ENCODE measurements at regions not wholly inside any gene's neighbourhood (a gene's known extent, or its start where the extent isn't known, plus 50 kb on each side); places are given as distances from the start of the nearest gene placed in this dataset.

GRCh38 chr2:109060496-109060895 is 68.5 kb upstream of the SH3RF3 start:
- no peak for TF ChIP-seq EZH2 (IDR thresholded peaks at IDR 0.05; ENCODE audit: borderline replicate concordance, low read depth, low read length, severe bottlenecking)
- no peak for TF ChIP-seq POLR2A (IDR thresholded peaks at IDR 0.05; ENCODE audit: low read depth, low read length)
